Cardiac fibroblast (primary cell): ENCODE measurements at regions not wholly inside any gene's neighbourhood (a gene's known extent, or its start where the extent isn't known, plus 50 kb on each side); places are given as distances from the start of the nearest gene placed in this dataset.

Experiments
- DNase-seq, 2 donors: peaks; one replicate each; pipeline versions ENCODE4 v3.0.0 to v3.0.0-alpha.2; 2010; ENCODE audit warnings: low read depth in 2 of 2
- H3K4me3 ChIP-seq, 2 donors: replicated peaks in 1 of 2; 1 replicate in 1 of 2; 2 replicates in 1 of 2; pipeline ENCODE4 v1.5.1; 2011; ENCODE audit warnings: low read depth in 2 of 2, low read length in 2 of 2, mild to moderate bottlenecking in 2 of 2, moderate library complexity in 1 of 2
- CTCF ChIP-seq: IDR thresholded peaks from one replicate; pipeline ENCODE4 v1.5.1; 2011; ENCODE audit warnings: low read depth, mild to moderate bottlenecking, low read length, inconsistent platforms

- H3K4me3 ChIP-seq: no peak overlapping the region
- DNase-seq: no peak
- no peak for TF ChIP-seq CTCF
Observed at GRCh38 chr1:56197946-56198345, 381.4 kb downstream of the PLPP3 start.

- H3K4me3 ChIP-seq: no peak overlapping the region
- no peak for DNase-seq
- no peak for TF ChIP-seq CTCF
Observed at GRCh38 chr1:56196839-56197238, 382.5 kb downstream of the PLPP3 start.

- TF ChIP-seq CTCF: no peak
- DNase-seq: peak; percentile 60 to 76
- no peak overlapping the region for H3K4me3 ChIP-seq
Observed at GRCh38 chr1:56194701-56195300, 384.6 kb downstream of the PLPP3 start.

- H3K4me3 ChIP-seq: no peak overlapping the region
- no peak for DNase-seq
- TF ChIP-seq CTCF: no peak
Observed at GRCh38 chr1:56193656-56194055, 385.7 kb downstream of the PLPP3 start.

DNA sequence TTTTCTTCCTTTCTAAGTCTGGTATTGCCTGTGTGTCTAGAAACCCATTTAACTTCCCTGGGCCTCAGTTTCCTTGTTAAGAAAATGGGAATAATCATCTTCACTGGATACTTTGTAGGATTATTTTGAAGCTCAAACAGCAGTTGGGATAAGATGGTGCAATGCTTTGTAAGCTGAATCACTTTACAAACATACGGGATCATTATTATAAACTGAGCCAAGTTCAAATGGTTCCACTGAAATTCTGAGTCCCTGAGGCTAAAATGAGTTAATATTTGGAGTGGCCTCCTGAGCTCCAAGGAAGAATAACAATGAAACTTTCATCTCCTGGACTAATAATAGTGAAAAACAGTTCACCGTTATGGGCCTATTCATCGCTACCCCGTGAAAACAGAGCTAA, 388.0 kb downstream of the PLPP3 start:
- no peak for TF ChIP-seq CTCF
- peak in 1 of 2 donors; percentile 48 for DNase-seq
- no peak overlapping the region for H3K4me3 ChIP-seq

DNA sequence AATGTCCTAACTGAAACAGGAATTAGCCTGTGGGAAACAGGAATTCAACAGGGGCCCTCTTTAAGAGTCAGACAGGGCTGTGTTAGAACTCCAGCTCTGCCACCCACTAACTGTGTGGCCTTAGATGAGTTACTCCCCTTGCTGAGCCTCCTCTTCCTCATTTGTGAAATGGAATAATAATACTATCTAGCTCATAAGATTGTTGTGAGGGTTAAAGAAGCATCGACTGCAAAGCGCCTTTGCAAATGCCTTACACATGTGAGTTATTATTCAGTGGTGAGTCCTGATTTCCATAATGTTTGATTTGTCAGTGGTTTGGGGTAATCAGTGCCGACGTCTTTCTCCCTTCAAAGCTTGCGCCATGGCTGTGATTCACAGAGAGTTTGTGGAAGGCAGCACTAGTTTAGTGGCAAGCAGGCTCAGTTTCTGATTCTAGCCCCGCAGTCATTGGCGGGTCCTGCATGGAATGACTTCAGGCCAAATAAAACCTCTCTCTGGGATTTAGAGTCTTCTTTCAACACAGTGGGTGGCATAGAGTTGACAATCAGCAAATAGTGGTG, 388.5 kb downstream of the PLPP3 start:
- no peak for TF ChIP-seq CTCF
- DNase-seq: peak; percentile 18 to 46
- H3K4me3 ChIP-seq: no peak overlapping the region
